ENCODE measurements at regions not wholly inside any gene's neighbourhood (a gene's known extent, or its start where the extent isn't known, plus 50 kb on each side); places are given as distances from the start of the nearest gene placed in this dataset.

- TF ChIP-seq POLR2AphosphoS5 (IDR thresholded peaks at IDR 0.05) (no peak), CTCF (IDR thresholded peaks at IDR 0.05) (no peak), POLR2A (IDR thresholded peaks at IDR 0.05) (no peak)
These were observed 103.2 kb downstream of the SINHCAF start for GRCh38 chr12:31222620-31223222.
